H1 (cell line): ENCODE measurements at regions not wholly inside any gene's neighbourhood (a gene's known extent, or its start where the extent isn't known, plus 50 kb on each side); places are given as distances from the start of the nearest gene placed in this dataset.

Experiments used
- CTCF ChIA-PET: fragments of 300-600 bp; sonication (Branson Sonifier 250); formaldehyde crosslinking; loops from one replicate; lab custom pipeline; 2021; ENCODE audit not compliant: partially characterized antibody; lab: Charles Lee
- POLR2A ChIA-PET: fragments of 300-600 bp; sonication (Branson Sonifier 250); formaldehyde crosslinking; loops from one replicate; lab custom pipeline; 2021; ENCODE audit warnings: inconsistent platforms; ENCODE audit not compliant: partially characterized antibody; lab: Charles Lee
- DNase-seq, 2 experiments: peaks; one replicate each; pipeline versions ENCODE4 v3.0.0 to v3.0.0-alpha.2; 2010 to 2022; ENCODE audit warnings: low spot score in 2 of 2, low read depth in 1 of 2, mixed read lengths in 1 of 2
- FAIRE-seq: peaks from 2 replicates; lab custom pipeline; 2011; peaks lifted over from hg19 to GRCh38; lab: Jason Lieb, UNC
- H2AFZ ChIP-seq: 2 replicates; pipeline ENCODE4 v1.8.1; 2012; ENCODE audit warnings: low read length, inconsistent platforms
- H2AK5ac ChIP-seq: 2 replicates; pipeline ENCODE4 v1.6.1; 2013; ENCODE audit warnings: low read depth, low read length
- H2BK120ac ChIP-seq: replicated peaks from 2 replicates; pipeline ENCODE3; 2013; ENCODE audit warnings: low read depth, low read length, inconsistent platforms
- H2BK12ac ChIP-seq: 2 replicates; pipeline ENCODE4 v1.6.1; 2013; ENCODE audit warnings: low read depth, low read length
- H2BK15ac ChIP-seq: 2 replicates; pipeline ENCODE4 v1.6.1; 2013; ENCODE audit warnings: low read length
- H2BK20ac ChIP-seq: 2 replicates; pipeline ENCODE4 v1.6.1; 2013; ENCODE audit warnings: low read length
- H2BK5ac ChIP-seq: 2 replicates; pipeline ENCODE4 v1.6.1; 2013; ENCODE audit warnings: low read depth, low read length
- H3K14ac ChIP-seq: 2 replicates; pipeline ENCODE4 v1.6.1; 2013; ENCODE audit warnings: inconsistent platforms; ENCODE audit not compliant: insufficient read length
- H3K18ac ChIP-seq: 2 replicates; pipeline ENCODE4 v1.6.1; 2013; ENCODE audit warnings: low read length; ENCODE audit errors: extremely low read depth
- H3K23ac ChIP-seq: 2 replicates; pipeline ENCODE4 v1.6.1; 2013; ENCODE audit warnings: inconsistent platforms; ENCODE audit not compliant: insufficient read length
- H3K23me2 ChIP-seq: 2 replicates; pipeline ENCODE4 v1.6.1; 2013; ENCODE audit warnings: low read depth, low read length
- H3K27ac ChIP-seq: 2 replicates; pipeline ENCODE4 v1.6.1; 2011; ENCODE audit warnings: low read depth, low read length, inconsistent platforms
- H3K27me3 ChIP-seq, 4 experiments: replicated peaks in 1 of 4; 1 replicate in 1 of 4; 2 replicates in 3 of 4; pipeline versions ENCODE4 v1.6.1 to v1.8.1; 2011 to 2013; ENCODE audit warnings: low read length in 3 of 4, mild to moderate bottlenecking in 3 of 4, inconsistent platforms in 2 of 4, mixed read lengths in 2 of 4, moderate library complexity in 1 of 4; ENCODE audit not compliant: control insufficient read depth in 3 of 4, insufficient read depth in 3 of 4; ENCODE audit errors: extremely low read depth in 1 of 4
- H3K36me3 ChIP-seq, 4 experiments: 2 replicates each; pipeline versions ENCODE4 v1.6.1 to v1.8.1; 2011 to 2013; ENCODE audit warnings: mild to moderate bottlenecking in 4 of 4, low read length in 3 of 4, moderate library complexity in 2 of 4, control low read depth in 1 of 4, inconsistent platforms in 1 of 4; ENCODE audit not compliant: insufficient read depth in 4 of 4, control insufficient read depth in 2 of 4
- H3K4ac ChIP-seq: replicated peaks from 2 replicates; pipeline ENCODE3; 2013; ENCODE audit warnings: low read length, low read depth, mixed read lengths, inconsistent platforms; ENCODE audit not compliant: insufficient read length
- H3K4me1 ChIP-seq, 4 experiments: replicated peaks in 1 of 4; 1 replicate in 1 of 4; 2 replicates in 3 of 4; pipeline versions ENCODE4 v1.6.1 to v1.8.1; 2011 to 2013; ENCODE audit warnings: low read length in 3 of 4, inconsistent platforms in 2 of 4, mixed read lengths in 1 of 4; ENCODE audit not compliant: insufficient read depth in 4 of 4, control insufficient read depth in 3 of 4
- H3K4me2 ChIP-seq, 2 experiments: 2 replicates each; pipeline versions ENCODE4 v1.6.1 to v1.8.1; 2011 to 2013; ENCODE audit warnings: low read depth in 2 of 2, low read length in 2 of 2, control low read depth in 1 of 2, inconsistent platforms in 1 of 2, mild to moderate bottlenecking in 1 of 2; ENCODE audit not compliant: insufficient read depth in 1 of 2
- H3K4me3 ChIP-seq, 4 experiments: fragments of 200-600, 300-600 bp in 1 of 4; sonication (generic), shearing (Covaris generic), sonication (Bioruptor Twin) in 1 of 4; 2 replicates each; pipeline versions ENCODE4 v1.5.1 to v1.8.1; 2011 to 2016; ENCODE audit warnings: low read length in 4 of 4, low read depth in 3 of 4, control low read depth in 2 of 4, inconsistent platforms in 2 of 4, mild to moderate bottlenecking in 2 of 4, mixed read lengths in 1 of 4, moderate library complexity in 1 of 4; ENCODE audit not compliant: insufficient read depth in 2 of 4; ENCODE audit errors: extremely low read depth in 1 of 4
- H3K56ac ChIP-seq: replicated peaks from 2 replicates; pipeline ENCODE3; 2013; ENCODE audit warnings: low read depth, mild to moderate bottlenecking, mixed read lengths, low read length, inconsistent platforms; ENCODE audit not compliant: insufficient read length
- H3K79me1 ChIP-seq: 2 replicates; pipeline ENCODE4 v1.6.1; 2013; ENCODE audit warnings: low read depth, low read length, control low read depth
- H3K79me2 ChIP-seq, 2 experiments: 2 replicates each; pipeline versions ENCODE4 v1.6.1 to v1.8.1; 2012 to 2013; ENCODE audit warnings: low read length in 2 of 2, mild to moderate bottlenecking in 2 of 2, inconsistent platforms in 1 of 2; ENCODE audit not compliant: insufficient read depth in 2 of 2, control insufficient read depth in 1 of 2
- H3K9ac ChIP-seq, 4 experiments: replicated peaks in 1 of 4; 1 replicate in 1 of 4; 2 replicates in 3 of 4; pipeline versions ENCODE4 v1.6.1 to v1.8.1; 2011 to 2013; ENCODE audit warnings: low read depth in 3 of 4, low read length in 3 of 4, control low read depth in 2 of 4, mild to moderate bottlenecking in 2 of 4, moderate library complexity in 2 of 4, inconsistent platforms in 1 of 4; ENCODE audit errors: extremely low read depth in 1 of 4
- H3K9me3 ChIP-seq, 2 experiments: 2 replicates each; pipeline versions ENCODE4 v1.6.1 to v1.8.1; 2012 to 2013; ENCODE audit warnings: mild to moderate bottlenecking in 2 of 2, moderate library complexity in 2 of 2, control low read depth in 1 of 2, inconsistent platforms in 1 of 2, low read depth in 1 of 2, low read length in 1 of 2, mixed read lengths in 1 of 2; ENCODE audit not compliant: insufficient read depth in 2 of 2
- H4K20me1 ChIP-seq, 2 experiments: replicated peaks in 1 of 2; 2 replicates each; pipeline versions ENCODE3 to v1.8.1; 2011 to 2013; ENCODE audit warnings: inconsistent platforms in 2 of 2, low read length in 2 of 2, mild to moderate bottlenecking in 1 of 2; ENCODE audit not compliant: insufficient read depth in 2 of 2, control insufficient read depth in 1 of 2
- H4K5ac ChIP-seq: 2 replicates; pipeline ENCODE4 v1.6.1; 2013; ENCODE audit warnings: low read length, low read depth, mixed read lengths, inconsistent platforms; ENCODE audit not compliant: insufficient read length
- H4K8ac ChIP-seq: 2 replicates; pipeline ENCODE4 v1.8.0; 2013; ENCODE audit warnings: mild to moderate bottlenecking, moderate library complexity, low read length, inconsistent platforms; ENCODE audit not compliant: insufficient read depth; ENCODE audit errors: extremely low read depth
- H4K91ac ChIP-seq: replicated peaks from 2 replicates; pipeline ENCODE3; 2013; ENCODE audit warnings: low read length, mixed read lengths, inconsistent platforms; ENCODE audit not compliant: insufficient read length
- BRCA1 ChIP-seq: IDR thresholded peaks from 2 replicates; pipeline ENCODE4 v1.6.1; 2012; ENCODE audit warnings: low read depth, low read length, improper control_type of control experiment
- EGR1 ChIP-seq: IDR thresholded peaks from 2 replicates; pipeline ENCODE4 v1.6.1; 2011; ENCODE audit warnings: low read depth, low read length, borderline replicate concordance
- GABPA ChIP-seq: IDR thresholded peaks from 2 replicates; pipeline ENCODE4 v1.6.1; 2011; ENCODE audit warnings: mild to moderate bottlenecking, low read length, moderate library complexity, borderline replicate concordance; ENCODE audit not compliant: insufficient read depth
- KDM4A ChIP-seq: IDR thresholded peaks from one replicate; pipeline ENCODE4 v1.7.1; 2012; ENCODE audit warnings: low read depth, mild to moderate bottlenecking, moderate library complexity, low read length, inconsistent platforms; ENCODE audit not compliant: severe bottlenecking
- MAFK ChIP-seq: IDR thresholded peaks from 2 replicates; pipeline ENCODE4 v1.6.1; 2012; ENCODE audit warnings: low read depth, mild to moderate bottlenecking, improper control_type of control experiment, low read length
- NRF1 ChIP-seq: IDR thresholded peaks from 2 replicates; pipeline ENCODE4 v1.6.1; 2011; ENCODE audit warnings: mild to moderate bottlenecking, low read depth, low read length, improper control_type of control experiment
- RFX5 ChIP-seq: IDR thresholded peaks from 2 replicates; pipeline ENCODE4 v1.6.1; 2011; ENCODE audit warnings: low read depth, low read length, improper control_type of control experiment, borderline replicate concordance
- SIX5 ChIP-seq: IDR thresholded peaks from 2 replicates; pipeline ENCODE4 v1.6.1; 2011; ENCODE audit warnings: mild to moderate bottlenecking, low read depth, low read length
- TAF1 ChIP-seq: IDR thresholded peaks from 2 replicates; pipeline ENCODE4 v1.6.1; 2011; ENCODE audit warnings: mild to moderate bottlenecking, low read depth, low read length
- WGBS, 2 experiments: shearing (Covaris generic) in 1 of 2; methylation state at CpG; one replicate each; pipeline versions ENCODE4 v1.1.6 to v1.1.7; 2013 to 2015; ENCODE audit warnings: low lambda C conversion rate in 2 of 2, mixed read lengths in 2 of 2, inconsistent platforms in 1 of 2, low coverage in 1 of 2, missing lambda C conversion rate in 1 of 2; ENCODE audit not compliant: insufficient replicate concordance in 2 of 2, insufficient coverage in 1 of 2, insufficient read length in 1 of 2; ENCODE audit errors: extremely low coverage in 1 of 2, missing lambda C conversion rate in 1 of 2; 5-methylcytosine and 5-hydroxymethylcytosine counted together

DNA sequence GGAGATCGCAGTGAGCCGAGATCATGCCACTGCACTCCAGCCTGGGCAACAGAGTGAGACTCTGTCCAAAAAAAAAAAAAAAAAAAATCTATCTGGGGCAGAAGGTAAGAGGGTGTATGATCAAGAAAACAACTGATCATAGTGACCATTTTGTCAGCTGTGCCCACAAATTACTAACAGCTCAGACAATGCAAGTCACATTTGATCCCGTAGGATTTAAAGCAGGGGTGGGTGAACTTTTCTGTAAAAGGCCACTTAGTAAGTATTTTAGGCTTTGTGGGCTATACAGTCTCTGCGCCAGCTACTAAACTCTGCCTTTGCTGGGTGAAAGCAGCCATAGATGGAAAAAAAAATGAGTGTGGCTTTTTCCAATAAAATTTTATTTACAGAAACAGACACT lies 57.6 kb upstream of the ABI3BP start:
- H2AK5ac ChIP-seq, result no peak overlapping the region
- no peaks in the 10 kb centered on the region for H3K79me1 ChIP-seq
- H2BK20ac ChIP-seq, result no peak overlapping the region
- H3K56ac ChIP-seq, result no peak overlapping the region
- FAIRE-seq, result no peak
- H2AFZ ChIP-seq, result no peak overlapping the region
- no peak overlapping the region for H3K27ac ChIP-seq
- no peak for DNase-seq
- no peaks in the 10 kb centered on the region for H3K23me2 ChIP-seq
- H3K9me3 ChIP-seq, result no peaks in the 10 kb centered on the region
- H3K23ac ChIP-seq, result no peak overlapping the region
- POLR2A ChIA-PET, result no interaction called here
- no peak overlapping the region for H3K4me2 ChIP-seq
- H4K20me1 ChIP-seq, result no peaks in the 10 kb centered on the region
- H3K27me3 ChIP-seq, result no peaks in the 10 kb centered on the region
- H3K4ac ChIP-seq, result no peak overlapping the region
- no peaks in the 10 kb centered on the region for H3K4me1 ChIP-seq
- H4K5ac ChIP-seq, result no peak overlapping the region
- no peak overlapping the region for H2BK12ac ChIP-seq
- no peak overlapping the region for H4K8ac ChIP-seq
- no peaks in the 10 kb centered on the region for H3K36me3 ChIP-seq
- no peak overlapping the region for H3K14ac ChIP-seq
- CTCF ChIA-PET, result interaction anchor here (0.7 kb wide), 1 partner anchor 1362 kb away, joined by 3 read pairs; no protein-coding TSS in a partner anchor
- H3K79me2 ChIP-seq, result no peaks in the 10 kb centered on the region
- H3K18ac ChIP-seq, result no peak overlapping the region
- 87% methylated on average over 2 of the region's 4 CpGs; no CpG with 5 or more reads in 1 of the 2 experiments for WGBS, 2 experiments
- no peak overlapping the region for H2BK15ac ChIP-seq
- no peak overlapping the region for H2BK120ac ChIP-seq
- H3K4me3 ChIP-seq, result no peak overlapping the region
- TF ChIP-seq SIX5, result no peak
- TF ChIP-seq KDM4A, result no peak
- TF ChIP-seq GABPA, result no peak
- TF ChIP-seq BRCA1, result no peak
- no peak for TF ChIP-seq NRF1
- TF ChIP-seq EGR1, result no peak
- TF ChIP-seq TAF1, result no peak
- TF ChIP-seq MAFK, result no peak
- TF ChIP-seq RFX5, result no peak
- no peak overlapping the region for H2BK5ac ChIP-seq
- no peak overlapping the region for H4K91ac ChIP-seq
- no peak overlapping the region for H3K9ac ChIP-seq
